ENCODE measurements at regions not wholly inside any gene's neighbourhood (a gene's known extent, or its start where the extent isn't known, plus 50 kb on each side); places are given as distances from the start of the nearest gene placed in this dataset.
A peak's percentile ranks its signal among the peaks of the same experiment; 100 is the strongest.

DNA sequence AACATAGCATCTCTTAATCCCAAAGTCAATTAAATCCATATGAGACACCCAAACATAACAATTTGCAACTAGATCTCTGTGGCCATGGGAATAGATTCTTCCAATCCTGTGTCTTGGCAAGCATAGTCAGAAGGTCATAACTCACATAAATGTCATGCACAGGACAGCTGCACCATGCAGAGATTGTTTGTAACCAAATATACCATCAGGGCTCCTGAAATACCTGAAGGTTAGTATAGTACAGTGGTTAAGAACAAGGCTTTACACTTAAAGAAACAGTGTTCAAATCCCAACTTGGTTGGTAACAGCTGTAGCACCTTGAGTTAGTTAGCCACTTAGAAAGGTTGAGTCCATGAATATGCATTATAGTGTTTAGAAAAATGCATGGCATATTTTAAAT, 82.6 kb upstream of the CCDC190 start:
- H3K79me2 ChIP-seq (ENCODE audit: control insufficient read depth, insufficient read depth, low read length) = no peaks in the 10 kb centered on the region
- H3K4me3 ChIP-seq (ENCODE audit: control insufficient read depth in 2 of 3, extremely low read depth in 1 of 3, insufficient read depth in 2 of 3, low read depth in 1 of 3, low read length in 3 of 3) = no peak overlapping the region
- no peak overlapping the region for H3K9ac ChIP-seq (ENCODE audit: control insufficient read depth, extremely low read depth, insufficient read depth, low read length)
- H3K9me1 ChIP-seq (ENCODE audit: control insufficient read depth, extremely low read depth, insufficient read depth, low read length) = no peaks in the 10 kb centered on the region
- H3K27me3 ChIP-seq (ENCODE audit: control insufficient read depth, extremely low read depth, insufficient read depth, low read length) = no peaks in the 10 kb centered on the region
- no peak for DNase-seq (ENCODE audit: low read depth, low spot score)
- H3K4me2 ChIP-seq (ENCODE audit: control insufficient read depth, extremely low read depth, insufficient read depth, low read depth, low read length) = no peak overlapping the region
- H3K27ac ChIP-seq (ENCODE audit: control insufficient read depth, insufficient read depth, low read length) = no peak overlapping the region
- H3K9me3 ChIP-seq (ENCODE audit: control insufficient read depth, low read depth, low read length) = no peaks in the 10 kb centered on the region
- no peaks in the 10 kb centered on the region for H3K4me1 ChIP-seq (ENCODE audit: control insufficient read depth, extremely low read depth, insufficient read depth, low read length)
- H4K20me1 ChIP-seq (ENCODE audit: control insufficient read depth, extremely low read depth, insufficient read depth, low read length) = no peaks in the 10 kb centered on the region
- FAIRE-seq = peak; percentile 36
- H3K36me3 ChIP-seq (ENCODE audit: control insufficient read depth in 2 of 2, extremely low read depth in 1 of 2, insufficient read depth in 2 of 2, low read length in 2 of 2) = no peaks in the 10 kb centered on the region
- no peak for TF ChIP-seq CTCF (optimal IDR thresholded peaks at IDR 0.05 in 1 of 3, IDR thresholded peaks at IDR 0.05 in 1 of 3, conservative IDR thresholded peaks at IDR 0.05 in 1 of 3; ENCODE audit: extremely low read depth in 1 of 3, insufficient read depth in 2 of 3, low read length in 3 of 3)
- no peak for TF ChIP-seq EZH2 (IDR thresholded peaks at IDR 0.05; ENCODE audit: low read length)
- dilution Hi-C loops (cut with MboI; ENCODE audit: extremely low pct_ligation_motif_present, low sequenced_read_pairs) = no loop called here
- H2AFZ ChIP-seq (ENCODE audit: control insufficient read depth, low read length) = no peak overlapping the region

GRCh38 chr1:162942916-162943559, 82.1 kb upstream of the CCDC190 start:
- H3K4me1 ChIP-seq (ENCODE audit: control insufficient read depth, extremely low read depth, insufficient read depth, low read length) = no peaks in the 10 kb centered on the region
- TF ChIP-seq CTCF (optimal IDR thresholded peaks at IDR 0.05 in 1 of 3, IDR thresholded peaks at IDR 0.05 in 1 of 3, conservative IDR thresholded peaks at IDR 0.05 in 1 of 3; ENCODE audit: extremely low read depth in 1 of 3, insufficient read depth in 2 of 3, low read length in 3 of 3) (no peak), EZH2 (IDR thresholded peaks at IDR 0.05; ENCODE audit: low read length) (no peak)
- H3K27me3 ChIP-seq (ENCODE audit: control insufficient read depth, extremely low read depth, insufficient read depth, low read length) = no peaks in the 10 kb centered on the region
- H3K36me3 ChIP-seq (ENCODE audit: control insufficient read depth in 2 of 2, extremely low read depth in 1 of 2, insufficient read depth in 2 of 2, low read length in 2 of 2) = no peaks in the 10 kb centered on the region
- no peak overlapping the region for H3K9ac ChIP-seq (ENCODE audit: control insufficient read depth, extremely low read depth, insufficient read depth, low read length)
- no peak overlapping the region for H3K4me2 ChIP-seq (ENCODE audit: control insufficient read depth, extremely low read depth, insufficient read depth, low read depth, low read length)
- FAIRE-seq = no peak
- H3K27ac ChIP-seq (ENCODE audit: control insufficient read depth, insufficient read depth, low read length) = no peak overlapping the region
- H4K20me1 ChIP-seq (ENCODE audit: control insufficient read depth, extremely low read depth, insufficient read depth, low read length) = no peaks in the 10 kb centered on the region
- dilution Hi-C loops (cut with MboI; ENCODE audit: extremely low pct_ligation_motif_present, low sequenced_read_pairs) = no loop called here
- DNase-seq (ENCODE audit: low read depth, low spot score) = no peak
- no peak overlapping the region for H3K4me3 ChIP-seq (ENCODE audit: control insufficient read depth in 2 of 3, extremely low read depth in 1 of 3, insufficient read depth in 2 of 3, low read depth in 1 of 3, low read length in 3 of 3)
- no peaks in the 10 kb centered on the region for H3K9me3 ChIP-seq (ENCODE audit: control insufficient read depth, low read depth, low read length)
- no peaks in the 10 kb centered on the region for H3K9me1 ChIP-seq (ENCODE audit: control insufficient read depth, extremely low read depth, insufficient read depth, low read length)
- no peaks in the 10 kb centered on the region for H3K79me2 ChIP-seq (ENCODE audit: control insufficient read depth, insufficient read depth, low read length)
- H2AFZ ChIP-seq (ENCODE audit: control insufficient read depth, low read length) = no peak overlapping the region
